Astrocyte of the cerebellum (primary cell): ENCODE measurements at regions not wholly inside any gene's neighbourhood (a gene's known extent, or its start where the extent isn't known, plus 50 kb on each side); places are given as distances from the start of the nearest gene placed in this dataset.

Source experiments
- DNase-seq: peaks from one replicate; pipeline ENCODE4 v3.0.0-alpha.2; 2011; ENCODE audit warnings: low read depth
- H3K4me3 ChIP-seq: 2 replicates; pipeline ENCODE4 v1.5.1; 2011; ENCODE audit warnings: mild to moderate bottlenecking, low read depth, low read length, moderate library complexity
- in situ Hi-C: cut with HindIII; loops from 2 replicates; pipeline ENCODE4 v1.10.0; 2017; ENCODE audit warnings: low sequenced_read_pairs
- TF ChIP-seq, protein P1 (sequence below): IDR thresholded peaks from 2 replicates; pipeline ENCODE4 v1.5.1; 2012; ENCODE audit warnings: low read length, low read depth, moderate library complexity, mild to moderate bottlenecking; ENCODE audit errors: missing control alignments

- no peak for DNase-seq
- in situ Hi-C loops, result no loop called here
- no peak overlapping the region for H3K4me3 ChIP-seq
- TF ChIP-seq, protein P1, sequence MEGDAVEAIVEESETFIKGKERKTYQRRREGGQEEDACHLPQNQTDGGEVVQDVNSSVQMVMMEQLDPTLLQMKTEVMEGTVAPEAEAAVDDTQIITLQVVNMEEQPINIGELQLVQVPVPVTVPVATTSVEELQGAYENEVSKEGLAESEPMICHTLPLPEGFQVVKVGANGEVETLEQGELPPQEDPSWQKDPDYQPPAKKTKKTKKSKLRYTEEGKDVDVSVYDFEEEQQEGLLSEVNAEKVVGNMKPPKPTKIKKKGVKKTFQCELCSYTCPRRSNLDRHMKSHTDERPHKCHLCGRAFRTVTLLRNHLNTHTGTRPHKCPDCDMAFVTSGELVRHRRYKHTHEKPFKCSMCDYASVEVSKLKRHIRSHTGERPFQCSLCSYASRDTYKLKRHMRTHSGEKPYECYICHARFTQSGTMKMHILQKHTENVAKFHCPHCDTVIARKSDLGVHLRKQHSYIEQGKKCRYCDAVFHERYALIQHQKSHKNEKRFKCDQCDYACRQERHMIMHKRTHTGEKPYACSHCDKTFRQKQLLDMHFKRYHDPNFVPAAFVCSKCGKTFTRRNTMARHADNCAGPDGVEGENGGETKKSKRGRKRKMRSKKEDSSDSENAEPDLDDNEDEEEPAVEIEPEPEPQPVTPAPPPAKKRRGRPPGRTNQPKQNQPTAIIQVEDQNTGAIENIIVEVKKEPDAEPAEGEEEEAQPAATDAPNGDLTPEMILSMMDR, result no peak
Observed at GRCh38 chr11:69377953-69378302, 84.0 kb downstream of the MYEOV start.

GRCh38 chr11:69378303-69379141, 84.6 kb downstream of the MYEOV start:
- in situ Hi-C loops, result no loop called here
- TF ChIP-seq, protein P1, result no peak
- no peak overlapping the region for H3K4me3 ChIP-seq
- DNase-seq, result no peak

- DNase-seq, result no peak
- TF ChIP-seq, protein P1, result no peak
- in situ Hi-C loops, result loop anchor here (10.0 kb wide), 1 partner anchor 84 kb away; no protein-coding TSS in a partner anchor
- no peak overlapping the region for H3K4me3 ChIP-seq
Observed at GRCh38 chr11:69380451-69380901, 86.5 kb downstream of the MYEOV start.

DNA sequence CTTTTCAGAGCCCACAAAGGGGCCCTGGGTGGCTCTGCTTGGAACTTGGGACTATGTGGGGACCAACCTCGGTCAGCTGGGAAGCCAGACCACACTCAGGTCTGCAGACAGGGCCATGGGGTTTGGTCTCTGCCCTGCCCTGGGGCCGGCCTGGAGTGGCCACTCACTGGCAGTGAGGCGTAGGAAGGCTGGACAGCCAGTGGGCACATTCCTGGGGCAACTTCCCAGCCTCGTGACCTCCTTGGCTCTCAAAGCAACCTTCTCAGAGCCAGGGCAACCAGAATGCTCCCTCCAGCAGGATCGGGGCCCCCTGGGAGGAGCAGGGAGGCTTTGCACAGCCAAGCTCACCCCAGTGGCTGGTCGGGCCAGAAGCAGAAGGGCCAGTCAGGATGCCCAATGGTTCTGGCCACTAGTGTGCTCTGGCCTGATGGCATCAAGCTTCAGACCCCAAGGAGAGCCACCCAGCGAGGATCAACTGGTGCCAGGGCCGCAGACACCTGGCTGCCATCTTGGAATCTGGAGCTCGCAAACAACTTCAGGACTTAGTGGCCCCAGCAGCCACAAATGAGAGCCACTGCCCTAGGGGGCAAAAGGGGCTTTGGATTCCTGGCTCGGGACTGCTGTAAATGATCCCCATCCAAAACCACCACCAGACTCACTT, 87.1 kb downstream of the MYEOV start:
- TF ChIP-seq, protein P1, result no peak

DNA sequence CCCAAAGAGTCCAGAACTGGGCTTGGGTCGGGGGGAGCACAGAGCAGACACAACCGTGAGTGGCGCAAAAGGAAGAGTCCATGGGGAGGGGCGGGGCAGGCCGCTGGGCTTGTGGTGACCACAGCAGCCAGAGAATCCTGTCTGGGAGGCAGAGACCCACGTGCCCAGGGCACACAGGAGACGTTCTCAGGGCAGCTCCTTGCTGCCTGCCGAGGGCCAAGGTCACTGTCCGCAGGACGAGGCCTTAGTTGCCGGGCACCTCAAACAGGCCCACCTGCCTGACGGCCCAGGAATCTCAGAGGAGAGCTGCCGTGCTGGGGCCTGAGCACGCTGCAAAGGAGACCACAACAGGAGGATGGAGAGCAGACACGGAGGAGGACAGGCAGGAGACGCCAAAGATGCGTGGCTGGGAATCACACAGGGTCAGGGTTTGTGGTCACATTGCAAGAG, 87.8 kb downstream of the MYEOV start:
- H3K4me3 ChIP-seq, result no peak overlapping the region
- in situ Hi-C loops, result loop anchor here (10.0 kb wide), 1 partner anchor 83 kb away; no protein-coding TSS in a partner anchor
- TF ChIP-seq, protein P1, result no peak
- no peak for DNase-seq

More for the DNA sequence above, 87.1 kb downstream of the MYEOV start:
- DNase-seq, result no peak
- no peak overlapping the region for H3K4me3 ChIP-seq
- in situ Hi-C loops, result loop anchor here (10.0 kb wide), 1 partner anchor 84 kb away; no protein-coding TSS in a partner anchor

DNA sequence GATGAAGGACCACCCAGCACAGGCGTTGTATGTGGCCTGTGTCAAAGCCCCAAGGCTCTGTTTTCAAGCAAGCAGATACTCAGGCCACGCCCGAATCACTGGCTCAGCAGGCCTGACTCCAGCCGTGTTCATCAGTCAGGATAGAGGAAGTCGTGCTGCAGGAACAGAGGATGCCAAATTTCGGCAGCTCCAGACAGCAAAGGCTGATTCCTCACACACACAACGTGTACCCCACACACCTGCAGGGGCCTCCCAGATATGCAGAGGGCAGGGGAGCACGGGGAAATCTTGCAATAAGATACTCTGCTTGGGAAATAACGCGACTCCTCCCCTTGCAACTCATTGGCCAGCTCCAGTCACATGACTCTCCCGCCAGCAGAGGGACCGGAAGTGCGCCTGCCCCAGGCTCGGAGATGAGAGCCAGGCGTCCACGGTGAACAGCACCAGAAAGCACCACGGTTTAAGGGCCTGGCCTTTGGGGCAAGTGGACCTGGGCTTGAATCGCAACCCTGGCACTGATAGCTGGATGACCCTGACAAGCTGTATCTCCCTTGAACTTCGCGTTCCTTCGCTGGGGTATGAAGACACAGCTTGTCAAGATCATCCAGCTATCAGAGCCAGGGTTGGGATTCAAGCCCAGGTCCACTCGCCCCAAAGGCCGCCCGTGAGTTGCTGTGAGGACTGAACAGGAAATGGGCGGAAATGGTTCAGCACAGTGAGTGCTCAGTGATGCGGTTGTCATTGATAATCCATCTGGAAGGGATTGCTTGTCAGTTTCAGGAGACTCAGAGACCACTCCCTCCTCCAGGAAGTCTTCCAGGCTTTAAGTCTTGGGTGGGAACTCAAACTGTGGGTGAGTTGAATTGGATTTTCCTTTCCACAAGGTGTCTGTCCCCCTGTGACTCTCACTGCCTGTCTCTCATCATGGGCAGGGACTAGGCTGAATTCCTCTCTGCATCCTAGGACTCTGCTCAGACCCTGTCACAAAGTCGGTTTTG, 88.5 kb downstream of the MYEOV start:
- TF ChIP-seq, protein P1, result no peak
- H3K4me3 ChIP-seq, result no peak overlapping the region
- no peak for DNase-seq
- in situ Hi-C loops, result loop anchor here (10.0 kb wide), 1 partner anchor 82 kb away; no protein-coding TSS in a partner anchor
